ENCODE measurements at regions not wholly inside any gene's neighbourhood (a gene's known extent, or its start where the extent isn't known, plus 50 kb on each side); places are given as distances from the start of the nearest gene placed in this dataset.

GRCh38 chr16:65989861-65990604 is 376.5 kb upstream of the CDH5 start:
- TF ChIP-seq USF1 (IDR thresholded peaks at IDR 0.05) (no peak), REST (IDR thresholded peaks at IDR 0.05; ENCODE audit: low read depth) (no peak), RAD21 (IDR thresholded peaks at IDR 0.05; ENCODE audit: low read depth) (no peak), EP300 (IDR thresholded peaks at IDR 0.05; ENCODE audit: borderline replicate concordance) (no peak), YY1 (IDR thresholded peaks at IDR 0.05; ENCODE audit: low read depth) (no peak), EGR1 (IDR thresholded peaks at IDR 0.05) (no peak), CREB1 (IDR thresholded peaks at IDR 0.05; ENCODE audit: low read depth) (no peak), FOXM1 (IDR thresholded peaks at IDR 0.05; ENCODE audit: borderline replicate concordance, low read depth) (no peak), NFIC (IDR thresholded peaks at IDR 0.05) (no peak), CEBPB (IDR thresholded peaks at IDR 0.05) (no peak), MAX (IDR thresholded peaks at IDR 0.05) (no peak), TCF12 (IDR thresholded peaks at IDR 0.05; ENCODE audit: low read depth) (no peak), TEAD4 (IDR thresholded peaks at IDR 0.05) (no peak), ZBTB7A (IDR thresholded peaks at IDR 0.05; ENCODE audit: low read depth) (no peak), TAF1 (IDR thresholded peaks at IDR 0.05; ENCODE audit: low read depth) (no peak)

- TF ChIP-seq CREB1 (IDR thresholded peaks at IDR 0.05; ENCODE audit: low read depth) (no peak), REST (IDR thresholded peaks at IDR 0.05; ENCODE audit: low read depth) (no peak), NFIC (IDR thresholded peaks at IDR 0.05) (no peak), ZBTB7A (IDR thresholded peaks at IDR 0.05; ENCODE audit: low read depth) (no peak), TCF12 (IDR thresholded peaks at IDR 0.05; ENCODE audit: low read depth) (no peak), FOXM1 (IDR thresholded peaks at IDR 0.05; ENCODE audit: borderline replicate concordance, low read depth) (no peak), EGR1 (IDR thresholded peaks at IDR 0.05) (no peak), TEAD4 (IDR thresholded peaks at IDR 0.05) (no peak), USF1 (IDR thresholded peaks at IDR 0.05) (no peak), CEBPB (IDR thresholded peaks at IDR 0.05) (no peak), YY1 (IDR thresholded peaks at IDR 0.05; ENCODE audit: low read depth) (no peak), RAD21 (IDR thresholded peaks at IDR 0.05; ENCODE audit: low read depth) (no peak), EP300 (IDR thresholded peaks at IDR 0.05; ENCODE audit: borderline replicate concordance) (no peak), TAF1 (IDR thresholded peaks at IDR 0.05; ENCODE audit: low read depth) (no peak), MAX (IDR thresholded peaks at IDR 0.05) (no peak)
These were observed 378.4 kb upstream of the CDH5 start for GRCh38 chr16:65988024-65988595.

- TF ChIP-seq YY1 (IDR thresholded peaks at IDR 0.05; ENCODE audit: low read depth): no peak
- TF ChIP-seq TCF12 (IDR thresholded peaks at IDR 0.05; ENCODE audit: low read depth): no peak
- no peak for TF ChIP-seq USF1 (IDR thresholded peaks at IDR 0.05)
- no peak for TF ChIP-seq EP300 (IDR thresholded peaks at IDR 0.05; ENCODE audit: borderline replicate concordance)
- no peak for TF ChIP-seq MAX (IDR thresholded peaks at IDR 0.05)
- no peak for TF ChIP-seq ZBTB7A (IDR thresholded peaks at IDR 0.05; ENCODE audit: low read depth)
- no peak for TF ChIP-seq TAF1 (IDR thresholded peaks at IDR 0.05; ENCODE audit: low read depth)
- no peak for TF ChIP-seq CEBPB (IDR thresholded peaks at IDR 0.05)
These were observed 382.2 kb upstream of the CDH5 start for GRCh38 chr16:65984296-65984695.

- TF ChIP-seq TAF1 (IDR thresholded peaks at IDR 0.05; ENCODE audit: low read depth) (no peak), EGR1 (IDR thresholded peaks at IDR 0.05) (no peak), TCF12 (IDR thresholded peaks at IDR 0.05; ENCODE audit: low read depth) (no peak), USF1 (IDR thresholded peaks at IDR 0.05) (no peak), CEBPB (IDR thresholded peaks at IDR 0.05) (no peak), ZBTB7A (IDR thresholded peaks at IDR 0.05; ENCODE audit: low read depth) (no peak), MAX (IDR thresholded peaks at IDR 0.05) (no peak), YY1 (IDR thresholded peaks at IDR 0.05; ENCODE audit: low read depth) (no peak), TEAD4 (IDR thresholded peaks at IDR 0.05) (no peak), CREB1 (IDR thresholded peaks at IDR 0.05; ENCODE audit: low read depth) (no peak), REST (IDR thresholded peaks at IDR 0.05; ENCODE audit: low read depth) (no peak), FOXM1 (IDR thresholded peaks at IDR 0.05; ENCODE audit: borderline replicate concordance, low read depth) (no peak), RAD21 (IDR thresholded peaks at IDR 0.05; ENCODE audit: low read depth) (no peak), EP300 (IDR thresholded peaks at IDR 0.05; ENCODE audit: borderline replicate concordance) (no peak), NFIC (IDR thresholded peaks at IDR 0.05) (no peak)
These were observed 385.4 kb upstream of the CDH5 start for GRCh38 chr16:65981057-65981456.

Measured in Ishikawa (cell line).